Kidney epithelial cell (primary cell): ENCODE measurements at regions not wholly inside any gene's neighbourhood (a gene's known extent, or its start where the extent isn't known, plus 50 kb on each side); places are given as distances from the start of the nearest gene placed in this dataset.
A peak's percentile ranks its signal among the peaks of the same experiment; 100 is the strongest.

Experiments used
- DNase-seq: peaks from one replicate; pipeline ENCODE4 v3.0.0-alpha.2; 2010; ENCODE audit warnings: low read depth
- H3K27me3 ChIP-seq: 2 replicates; pipeline ENCODE4 v1.6.0; 2011; ENCODE audit warnings: low read length; ENCODE audit not compliant: control insufficient read depth, insufficient read depth
- H3K36me3 ChIP-seq: 2 replicates; pipeline ENCODE4 v1.5.1; 2011; ENCODE audit warnings: low read length; ENCODE audit not compliant: control insufficient read depth, insufficient read depth
- H3K4me3 ChIP-seq: 2 replicates; pipeline ENCODE4 v1.5.1; 2011; ENCODE audit warnings: low read depth, mild to moderate bottlenecking, control low read depth, low read length
- TF ChIP-seq, protein P1 (sequence below): IDR thresholded peaks from 2 replicates; pipeline ENCODE4 v1.5.1; 2011; ENCODE audit warnings: mild to moderate bottlenecking, moderate library complexity, low read length, control low read depth, inconsistent platforms; ENCODE audit not compliant: insufficient read depth, poor library complexity, severe bottlenecking

DNA sequence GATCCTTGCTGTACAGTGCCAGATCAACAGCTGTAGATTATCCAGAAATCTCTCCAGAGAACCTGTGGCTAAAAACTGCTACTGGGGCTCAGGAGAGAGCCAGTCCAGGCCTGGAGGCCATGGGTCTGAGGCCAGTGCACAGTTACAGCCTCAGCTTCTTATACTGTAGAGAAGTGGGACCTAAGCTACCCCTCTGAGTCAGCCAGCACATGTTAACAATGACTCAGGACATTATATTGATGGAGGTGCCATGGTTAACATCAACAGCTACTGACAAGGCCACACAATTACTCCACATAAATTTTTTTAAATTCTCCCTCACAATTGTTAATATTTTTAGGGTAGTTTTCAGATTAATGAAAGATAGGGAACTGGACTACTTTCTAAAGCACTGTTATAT lies 138.5 kb downstream of the RBM26 start:
- H3K36me3 ChIP-seq = no peaks in the 10 kb centered on the region
- H3K4me3 ChIP-seq = no peak overlapping the region
- TF ChIP-seq, protein P1, sequence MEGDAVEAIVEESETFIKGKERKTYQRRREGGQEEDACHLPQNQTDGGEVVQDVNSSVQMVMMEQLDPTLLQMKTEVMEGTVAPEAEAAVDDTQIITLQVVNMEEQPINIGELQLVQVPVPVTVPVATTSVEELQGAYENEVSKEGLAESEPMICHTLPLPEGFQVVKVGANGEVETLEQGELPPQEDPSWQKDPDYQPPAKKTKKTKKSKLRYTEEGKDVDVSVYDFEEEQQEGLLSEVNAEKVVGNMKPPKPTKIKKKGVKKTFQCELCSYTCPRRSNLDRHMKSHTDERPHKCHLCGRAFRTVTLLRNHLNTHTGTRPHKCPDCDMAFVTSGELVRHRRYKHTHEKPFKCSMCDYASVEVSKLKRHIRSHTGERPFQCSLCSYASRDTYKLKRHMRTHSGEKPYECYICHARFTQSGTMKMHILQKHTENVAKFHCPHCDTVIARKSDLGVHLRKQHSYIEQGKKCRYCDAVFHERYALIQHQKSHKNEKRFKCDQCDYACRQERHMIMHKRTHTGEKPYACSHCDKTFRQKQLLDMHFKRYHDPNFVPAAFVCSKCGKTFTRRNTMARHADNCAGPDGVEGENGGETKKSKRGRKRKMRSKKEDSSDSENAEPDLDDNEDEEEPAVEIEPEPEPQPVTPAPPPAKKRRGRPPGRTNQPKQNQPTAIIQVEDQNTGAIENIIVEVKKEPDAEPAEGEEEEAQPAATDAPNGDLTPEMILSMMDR = no peak
- no peaks in the 10 kb centered on the region for H3K27me3 ChIP-seq
- DNase-seq = no peak

DNA sequence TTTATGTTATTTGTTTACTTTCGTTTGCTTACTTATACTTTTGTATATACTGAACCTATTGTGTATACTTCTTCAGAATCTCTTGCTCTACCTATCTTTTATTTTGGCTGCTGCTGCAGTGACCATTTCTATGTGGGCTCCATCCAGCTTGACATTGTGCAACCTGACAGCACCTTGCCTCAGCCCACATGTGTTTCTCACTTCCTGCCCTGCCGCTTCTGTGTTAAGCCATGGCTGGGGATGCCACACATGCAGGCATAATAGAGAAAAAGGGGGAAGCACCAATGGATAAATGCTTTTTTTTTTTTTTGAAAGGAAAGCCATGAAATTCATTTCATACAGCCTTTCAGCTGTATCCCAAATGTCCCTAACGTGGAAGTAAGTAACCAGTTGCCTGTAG lies 147.6 kb downstream of the RBM26 start:
- DNase-seq = no peak
- H3K27me3 ChIP-seq = no peaks in the 10 kb centered on the region
- TF ChIP-seq, protein P1 = no peak
- H3K36me3 ChIP-seq = no peaks in the 10 kb centered on the region
- H3K4me3 ChIP-seq = no peak overlapping the region

DNA sequence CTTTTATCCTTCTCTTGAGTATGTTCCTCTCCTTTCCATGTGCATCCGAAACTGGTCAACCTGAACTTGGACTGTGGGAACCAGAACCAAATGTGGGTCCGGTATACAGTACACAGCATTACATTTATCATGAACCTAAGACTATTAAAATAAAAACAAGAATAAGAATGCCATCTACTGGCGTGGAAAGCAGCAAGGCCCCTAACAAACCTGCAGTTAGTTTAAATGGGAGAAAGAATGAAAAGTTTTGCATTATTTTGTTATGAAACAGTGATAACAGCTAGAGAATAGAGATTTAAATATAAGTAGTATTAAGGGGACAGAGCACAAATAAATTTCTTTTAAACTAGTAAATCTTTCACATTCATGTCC lies 159.5 kb downstream of the RBM26 start:
- Histone ChIP-seq H3K4me3 (no peak overlapping the region), H3K36me3 (no peaks in the 10 kb centered on the region), H3K27me3 (no peaks in the 10 kb centered on the region)
- no peak for DNase-seq
- TF ChIP-seq, protein P1 = peak; percentile 2

DNA sequence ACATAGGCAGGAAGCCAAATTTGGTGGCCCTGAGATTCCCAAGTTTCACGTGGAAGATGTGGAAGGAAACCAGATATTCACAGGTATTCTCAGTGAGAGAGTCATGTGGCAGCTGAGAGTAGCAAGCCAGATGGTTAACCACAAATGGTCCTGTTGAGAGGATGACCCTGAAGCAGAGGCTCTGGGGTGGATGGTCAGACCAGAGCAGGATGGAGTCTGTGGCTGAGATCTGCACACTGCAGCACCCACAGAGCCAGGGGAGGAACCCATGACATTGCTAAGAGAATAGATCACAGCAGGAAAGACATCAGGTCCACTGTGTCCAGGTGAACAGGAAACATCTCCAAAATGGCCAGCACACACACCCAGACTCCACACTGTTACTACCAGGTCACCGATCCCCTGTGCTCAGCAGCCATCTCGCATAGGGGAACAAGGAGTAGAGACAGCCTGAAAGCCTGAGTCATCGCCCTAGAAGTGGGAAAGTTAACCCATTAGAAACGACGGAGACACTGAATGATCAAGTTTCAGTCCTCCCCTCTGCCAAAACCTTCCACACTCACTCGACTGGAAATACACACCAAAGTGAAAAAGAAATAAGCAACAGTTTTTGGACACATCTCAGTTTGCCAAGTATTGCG lies 160.0 kb downstream of the RBM26 start:
- no peaks in the 10 kb centered on the region for H3K36me3 ChIP-seq
- no peak for DNase-seq
- TF ChIP-seq, protein P1 = no peak
- H3K4me3 ChIP-seq = no peak overlapping the region
- no peaks in the 10 kb centered on the region for H3K27me3 ChIP-seq

DNA sequence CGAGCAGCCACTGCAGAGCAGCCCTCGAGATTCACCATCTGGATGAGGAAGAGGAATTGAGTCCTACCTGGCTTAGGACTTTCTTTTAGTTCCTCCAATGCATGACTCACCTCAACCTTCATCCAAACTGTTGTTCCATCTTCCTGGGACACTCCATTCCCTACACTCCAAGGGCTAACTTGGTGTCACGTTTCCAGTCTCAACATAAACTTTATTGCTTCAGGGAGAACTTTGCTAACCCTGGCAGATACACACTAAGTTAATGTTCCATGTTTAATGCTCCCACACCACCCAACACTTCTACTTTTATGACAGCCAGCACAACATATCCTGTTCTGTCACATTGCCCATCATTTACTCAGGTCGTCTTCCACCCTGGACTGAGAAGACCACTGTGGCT lies 164.4 kb downstream of the RBM26 start:
- TF ChIP-seq, protein P1 = no peak
- no peaks in the 10 kb centered on the region for H3K27me3 ChIP-seq
- no peaks in the 10 kb centered on the region for H3K36me3 ChIP-seq
- no peak for DNase-seq
- no peak overlapping the region for H3K4me3 ChIP-seq

DNA sequence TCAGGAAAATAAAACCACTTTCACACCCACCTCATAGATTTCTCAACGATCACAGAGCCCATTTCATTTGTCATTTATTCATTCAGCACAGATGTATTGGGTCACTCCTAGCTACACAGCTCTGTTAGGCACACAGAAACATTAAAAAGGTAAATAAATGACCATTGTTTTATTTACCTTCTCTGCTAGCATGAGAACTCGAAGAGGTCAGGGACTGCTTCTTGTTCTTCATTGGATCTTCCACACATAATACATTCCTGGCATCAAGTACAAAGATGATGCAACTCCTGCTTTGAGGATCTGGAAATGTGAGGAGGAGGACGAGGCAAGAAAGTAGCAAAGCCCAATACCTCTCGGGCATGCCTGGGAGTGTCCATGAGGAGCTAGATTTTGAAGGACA lies 168.1 kb downstream of the RBM26 start:
- Histone ChIP-seq H3K4me3 (no peak overlapping the region), H3K27me3 (no peaks in the 10 kb centered on the region), H3K36me3 (no peaks in the 10 kb centered on the region)
- TF ChIP-seq, protein P1 = no peak
- DNase-seq = no peak
